ENCODE measurements at regions not wholly inside any gene's neighbourhood (a gene's known extent, or its start where the extent isn't known, plus 50 kb on each side); places are given as distances from the start of the nearest gene placed in this dataset.
"Not testable (repeated sequence)": the region's sequence is repeated elsewhere in the genome, so short reads cannot be mapped to it uniquely, and the experiment has no call there.

DNA sequence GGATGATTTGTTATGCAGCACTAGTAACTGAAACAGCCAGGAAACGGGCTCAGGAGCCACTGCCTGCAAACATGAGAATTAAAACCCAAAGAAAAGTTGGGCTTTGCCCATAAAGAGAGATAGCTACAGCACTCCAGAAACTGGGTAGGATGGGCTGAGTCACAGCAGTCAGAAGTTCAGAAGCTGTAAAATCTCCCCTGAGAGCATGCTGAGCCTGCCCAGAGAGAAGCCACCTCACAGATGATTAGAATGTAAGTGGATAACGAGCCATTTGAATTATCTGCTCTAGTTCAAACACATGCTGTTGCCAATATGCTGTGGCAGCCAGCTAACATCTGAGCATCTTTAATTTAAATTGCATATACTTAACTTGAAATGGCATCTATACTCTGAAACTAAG is 388.1 kb upstream of the ACVR2A start:
- DNase-seq, result no peak

DNA sequence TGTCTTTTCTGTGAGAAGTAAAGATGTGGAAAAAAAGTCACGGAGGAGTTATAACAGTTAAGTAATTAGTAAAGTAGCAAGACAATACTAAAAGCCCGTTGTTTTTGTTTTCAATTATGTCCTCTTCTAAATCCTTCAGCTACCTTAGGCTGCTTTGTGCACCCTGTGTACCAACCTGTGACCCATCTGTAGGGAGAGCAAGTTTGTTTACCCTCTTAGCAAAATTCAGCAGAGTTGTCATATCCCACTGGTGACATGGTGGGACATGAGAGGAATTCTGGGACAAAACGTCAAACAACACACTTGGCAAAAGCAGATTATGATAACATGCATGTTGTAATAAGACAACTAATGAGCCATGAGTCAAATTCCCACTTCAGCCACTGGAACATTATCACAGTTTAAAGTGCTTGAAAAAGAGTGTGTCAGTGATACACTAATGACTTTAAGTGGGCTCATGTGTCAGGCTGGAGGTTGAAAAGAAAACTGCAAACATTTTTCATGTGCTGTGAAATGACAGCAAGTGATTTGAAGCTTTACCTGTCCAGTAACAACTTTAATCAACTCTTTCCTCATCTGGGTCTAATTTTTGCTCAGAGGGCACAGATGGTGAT is 392.8 kb upstream of the ACVR2A start:
- DNase-seq, result no peak

DNA sequence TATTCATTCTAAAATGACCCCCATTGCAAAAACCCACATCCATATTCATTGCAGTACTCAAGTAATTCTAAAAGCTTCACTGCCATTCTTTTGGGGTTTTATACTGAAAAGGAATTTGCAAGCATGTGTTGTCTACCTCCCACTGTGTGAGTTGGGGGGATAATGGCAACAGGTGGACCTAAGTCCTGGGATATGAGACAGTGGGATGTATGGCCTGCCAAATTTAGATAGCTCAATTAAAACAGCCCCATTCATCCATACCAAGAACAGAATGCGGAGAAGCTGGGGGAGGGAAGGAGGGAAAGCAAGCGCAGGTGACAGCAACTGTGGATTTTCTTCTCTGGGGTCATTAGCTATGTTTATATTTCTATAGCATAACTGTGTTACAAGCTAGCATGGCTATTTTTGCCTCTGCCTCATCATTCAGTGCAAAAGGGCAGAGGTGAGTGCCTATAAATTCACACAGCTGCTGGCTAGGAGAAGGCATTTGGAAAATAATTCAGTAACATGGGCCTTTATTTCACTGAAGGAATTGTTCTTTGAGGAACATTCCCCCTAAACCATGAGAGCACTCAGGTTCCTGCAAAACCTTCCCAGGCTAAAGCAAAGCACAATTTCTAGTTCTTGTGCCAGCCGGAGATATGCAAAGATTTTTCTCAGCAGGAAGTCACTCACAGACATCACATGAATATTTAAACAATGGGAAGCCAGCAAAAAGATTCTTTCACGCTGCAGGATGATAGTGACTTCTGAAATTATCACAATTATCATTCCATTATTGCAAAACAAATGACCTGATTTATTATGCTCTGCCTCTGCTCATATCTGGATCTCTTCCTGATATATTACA is 393.9 kb upstream of the ACVR2A start:
- no peak for DNase-seq

- no peak for DNase-seq
Measured at GRCh38 chr2:147449323-147449991, 395.4 kb upstream of the ACVR2A start.

GRCh38 chr2:147442816-147443215 is 402.0 kb upstream of the ACVR2A start:
- DNase-seq, result no peak

GRCh38 chr2:147441182-147441581 is 403.6 kb upstream of the ACVR2A start:
- DNase-seq, result no peak

DNA sequence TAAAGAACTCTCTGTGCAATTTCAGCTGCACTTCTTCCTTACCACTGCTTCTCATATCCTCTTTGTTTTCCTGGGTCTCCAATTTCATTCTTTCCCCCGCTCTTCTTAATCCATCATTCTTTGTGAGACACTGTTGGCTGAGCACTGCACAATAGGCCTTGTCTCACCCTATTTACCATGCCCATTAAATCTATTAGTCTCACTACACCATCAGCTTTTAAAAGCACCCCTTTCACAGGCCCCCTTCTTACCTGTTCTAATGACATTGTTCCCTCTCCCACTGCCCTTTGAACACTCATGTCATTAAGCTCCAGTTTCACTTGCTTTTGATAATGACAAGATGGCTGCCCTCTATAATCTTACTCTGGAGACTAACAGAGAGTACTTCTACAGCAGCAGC is 404.1 kb upstream of the ACVR2A start:
- no peak for DNase-seq

DNA sequence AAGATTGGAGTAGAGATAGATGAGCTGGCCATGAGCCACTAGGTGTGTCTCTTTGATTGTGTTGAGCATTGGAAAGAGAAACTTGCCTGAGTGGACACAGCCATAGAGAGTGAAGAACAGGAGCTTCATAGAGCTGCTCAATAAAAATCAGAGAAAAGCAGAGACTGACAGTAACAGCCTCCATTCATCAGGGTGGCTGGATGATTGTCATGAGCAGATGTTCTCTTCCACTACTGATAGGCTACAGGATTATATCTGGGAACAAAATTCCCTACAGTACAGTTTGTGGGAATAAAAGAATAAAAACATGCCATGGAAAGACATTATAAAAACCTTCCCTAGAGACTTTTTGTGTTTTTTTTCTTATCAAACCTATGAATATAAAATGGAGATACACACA is 404.8 kb upstream of the ACVR2A start:
- no peak for DNase-seq

- no peak for DNase-seq
Measured at GRCh38 chr2:147438882-147439281, 405.9 kb upstream of the ACVR2A start.

GRCh38 chr2:147433822-147434221 is 411.0 kb upstream of the ACVR2A start:
- DNase-seq, result no peak

DNA sequence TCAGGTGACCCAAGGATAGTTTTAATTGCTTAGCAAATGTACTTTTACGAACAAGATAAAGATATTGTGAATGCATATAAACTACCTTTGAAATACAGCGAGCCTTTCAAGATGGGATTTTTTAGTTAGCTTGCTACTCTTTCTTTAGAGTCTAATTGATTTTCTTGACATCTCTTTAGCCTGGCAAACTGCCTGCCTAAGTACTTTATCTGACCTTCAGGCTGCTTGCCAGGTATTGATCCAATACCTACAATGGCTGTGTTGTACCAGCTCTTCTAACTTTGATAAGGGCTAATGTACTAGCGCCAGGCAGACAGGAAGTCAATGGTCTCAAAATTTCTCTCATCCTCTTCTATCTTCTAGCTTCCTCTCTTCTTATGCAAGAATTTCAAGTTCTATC is 414.4 kb upstream of the ACVR2A start:
- DNase-seq, result no peak

GRCh38 chr2:147428120-147428747 is 416.6 kb upstream of the ACVR2A start:
- no peak for DNase-seq

DNA sequence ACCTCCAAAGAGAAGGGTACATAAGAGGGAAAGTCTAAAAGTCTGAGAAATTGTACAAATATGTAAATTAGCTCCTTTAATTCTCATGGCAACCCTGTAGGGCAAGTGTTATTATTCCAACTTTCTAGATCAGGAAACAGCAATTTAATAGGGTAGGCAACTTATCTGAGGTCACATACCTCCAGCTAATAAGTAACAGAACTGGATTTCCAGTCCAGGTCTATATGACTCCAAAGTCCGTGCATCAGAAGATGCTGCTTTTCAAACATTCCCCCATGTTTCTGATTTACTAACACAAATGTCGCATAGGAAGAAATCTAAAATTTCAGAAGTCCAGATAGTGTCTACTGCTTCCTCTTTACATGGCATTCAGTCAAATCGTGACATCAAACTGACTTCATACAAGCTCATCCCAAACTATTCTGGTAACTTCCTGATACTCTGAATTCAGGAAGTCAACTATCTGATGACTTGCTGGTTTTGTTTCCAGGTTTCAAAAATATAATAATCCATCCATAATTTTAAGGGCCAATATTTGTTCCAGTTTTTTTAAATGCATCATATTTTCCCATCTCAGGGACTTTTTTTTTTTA is 419.3 kb upstream of the ACVR2A start:
- DNase-seq, result no peak

DNA sequence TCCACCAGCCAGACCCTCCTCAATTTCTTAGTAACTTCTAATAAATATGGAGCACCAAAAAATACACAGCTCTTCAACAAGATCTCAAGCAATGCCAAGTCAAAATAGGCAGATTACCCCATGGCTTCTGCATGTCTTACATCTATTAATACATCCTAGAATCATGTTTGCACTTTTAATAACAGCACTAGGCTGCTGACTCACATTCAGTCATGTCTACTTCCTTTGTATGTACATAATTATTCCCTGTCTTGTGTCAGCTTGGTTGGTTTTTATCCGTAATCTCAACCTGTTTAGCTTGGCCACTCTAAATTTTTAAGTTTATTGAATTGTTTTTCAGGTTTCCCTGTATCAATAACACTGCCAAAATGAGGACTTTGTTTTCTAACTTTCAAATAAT is 420.1 kb upstream of the ACVR2A start:
- no peak for DNase-seq

DNA sequence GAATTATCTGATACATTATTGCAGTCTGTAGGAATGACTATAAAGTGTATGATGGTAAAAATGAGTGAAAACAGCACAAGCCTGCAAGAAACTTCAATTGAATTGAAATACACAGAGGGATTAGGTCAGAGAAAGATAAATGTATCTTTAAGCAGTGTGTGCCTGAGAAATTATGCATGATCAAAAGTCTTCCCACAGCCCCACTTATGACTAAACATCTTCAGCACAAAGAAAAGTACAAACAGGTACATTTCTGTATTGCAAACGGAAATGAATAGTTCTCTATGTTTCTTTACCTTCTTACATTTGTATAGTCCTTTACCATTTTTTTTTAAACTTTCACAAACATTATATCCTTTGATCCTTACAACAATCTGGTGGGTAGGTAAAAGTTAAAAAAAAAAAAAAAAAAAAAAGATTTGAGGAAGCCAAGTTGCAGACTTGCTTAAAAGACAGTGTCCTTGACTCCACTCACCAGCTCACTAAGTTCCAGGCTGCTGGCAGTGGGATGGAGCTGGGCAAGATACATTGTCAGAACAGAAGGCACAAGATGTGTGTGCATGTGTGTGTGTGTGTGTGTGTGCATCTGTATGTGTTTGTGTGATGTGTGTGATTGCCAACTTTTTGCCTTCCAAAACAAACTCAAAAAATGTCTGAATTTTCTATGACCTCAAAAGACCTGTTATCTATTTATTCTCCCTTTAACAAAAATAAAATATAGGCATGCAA is 423.7 kb upstream of the ACVR2A start:
- DNase-seq, result no peak

GRCh38 chr2:147420517-147420916 is 424.3 kb upstream of the ACVR2A start:
- DNase-seq, result no peak

- DNase-seq, result no peak
Measured at GRCh38 chr2:147416099-147416498, 428.7 kb upstream of the ACVR2A start.

DNA sequence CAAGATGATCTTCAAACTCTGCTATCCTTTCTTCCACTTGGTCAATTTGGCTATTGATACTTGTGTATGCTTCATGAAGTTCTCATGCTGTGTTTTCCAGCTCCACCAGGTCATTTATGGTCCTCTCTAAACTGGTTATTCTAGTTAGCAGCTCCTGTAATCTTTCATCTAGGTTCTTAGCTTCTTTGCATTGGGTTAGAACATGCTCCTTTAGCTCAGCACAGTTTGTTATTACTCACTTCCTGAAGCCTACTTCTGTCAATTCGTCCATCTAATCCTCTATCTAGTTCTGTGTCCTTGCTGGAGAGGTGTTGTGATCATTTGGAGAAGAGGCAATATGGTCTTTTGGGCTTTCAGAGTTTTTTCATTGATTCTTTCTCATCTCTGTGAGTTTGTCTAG is 430.2 kb upstream of the ACVR2A start:
- DNase-seq, result not testable (repeated sequence)

- DNase-seq, result no peak
Measured at GRCh38 chr2:147408357-147408756, 436.5 kb upstream of the ACVR2A start.

DNA sequence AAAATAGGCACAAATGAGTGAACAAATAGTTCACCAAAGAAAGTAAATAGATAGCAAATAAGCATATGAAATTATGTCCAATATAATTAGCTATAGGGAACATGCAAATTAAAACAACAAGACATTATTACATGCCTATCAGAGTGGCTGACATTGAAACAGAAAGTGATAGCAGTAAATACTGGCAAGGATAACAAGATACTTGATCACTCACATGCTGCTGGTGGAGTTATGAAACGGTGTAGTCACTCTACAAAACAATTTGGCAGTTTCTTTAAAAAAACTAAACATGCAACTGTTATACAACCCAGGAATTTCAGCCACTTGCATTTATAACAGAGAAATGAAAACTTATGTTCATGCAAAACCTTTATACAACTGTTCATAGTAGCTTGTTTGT is 439.2 kb upstream of the ACVR2A start:
- DNase-seq, result no peak

- DNase-seq, result no peak
Measured at GRCh38 chr2:147398996-147399395, 445.8 kb upstream of the ACVR2A start.

GRCh38 chr2:147398301-147398700 is 446.5 kb upstream of the ACVR2A start:
- DNase-seq, result no peak

- DNase-seq, result no peak
Measured at GRCh38 chr2:147396890-147397289, 447.9 kb upstream of the ACVR2A start.
